Prostate gland (tissue), 2 donors: ENCODE measurements at regions not wholly inside any gene's neighbourhood (a gene's known extent, or its start where the extent isn't known, plus 50 kb on each side); places are given as distances from the start of the nearest gene placed in this dataset.

Experiments
- CTCF ChIP-seq, 4 experiments: fragments of 200-600 bp in 2 of 4; fragments of 450-650 bp in 2 of 4; sonication (generic) in 2 of 4; IDR thresholded peaks; 1 replicate in 3 of 4; 2 replicates in 1 of 4; pipeline ENCODE4 v1.5.1; 2016 to 2019; ENCODE audit warnings: antibody characterized with exemption in 4 of 4, mild to moderate bottlenecking in 2 of 4, moderate library complexity in 2 of 4
- POLR2A ChIP-seq: fragments of 450-650 bp; IDR thresholded peaks from one replicate; pipeline ENCODE4 v1.6.1; 2016; ENCODE audit warnings: antibody characterized with exemption, mild to moderate bottlenecking
- POLR2AphosphoS5 ChIP-seq: sonication (generic); formaldehyde crosslinking; IDR thresholded peaks from one replicate; pipeline ENCODE4 v1.6.1; 2017; ENCODE audit warnings: antibody characterized with exemption

- no peak for TF ChIP-seq CTCF (IDR thresholded peaks at IDR 0.05)
- no peak for TF ChIP-seq POLR2A
- TF ChIP-seq POLR2AphosphoS5, result no peak
Observed at GRCh38 chr5:18403941-18404438, 769.7 kb downstream of the TAF11L14 start.
